ENCODE measurements at regions not wholly inside any gene's neighbourhood (a gene's known extent, or its start where the extent isn't known, plus 50 kb on each side); places are given as distances from the start of the nearest gene placed in this dataset.

- TF ChIP-seq CTCF (IDR thresholded peaks at IDR 0.05), result no peak
- no peak for TF ChIP-seq EZH2phosphoT487 (IDR thresholded peaks at IDR 0.05)
- no peak for TF ChIP-seq EZH2 (IDR thresholded peaks at IDR 0.05)
These were observed 64.7 kb downstream of the BTBD3 start for GRCh38 chr20:11982289-11982954.
